ENCODE measurements at regions not wholly inside any gene's neighbourhood (a gene's known extent, or its start where the extent isn't known, plus 50 kb on each side); places are given as distances from the start of the nearest gene placed in this dataset.

- no peak for ATAC-seq (ENCODE audit: low FRiP score)
- no peak for DNase-seq (ENCODE audit: low spot score)
- TF ChIP-seq CTCF (IDR thresholded peaks at IDR 0.05) = no peak
These were observed 199.5 kb downstream of the TLE3 start for GRCh38 chr15:69898243-69898642.

DNA sequence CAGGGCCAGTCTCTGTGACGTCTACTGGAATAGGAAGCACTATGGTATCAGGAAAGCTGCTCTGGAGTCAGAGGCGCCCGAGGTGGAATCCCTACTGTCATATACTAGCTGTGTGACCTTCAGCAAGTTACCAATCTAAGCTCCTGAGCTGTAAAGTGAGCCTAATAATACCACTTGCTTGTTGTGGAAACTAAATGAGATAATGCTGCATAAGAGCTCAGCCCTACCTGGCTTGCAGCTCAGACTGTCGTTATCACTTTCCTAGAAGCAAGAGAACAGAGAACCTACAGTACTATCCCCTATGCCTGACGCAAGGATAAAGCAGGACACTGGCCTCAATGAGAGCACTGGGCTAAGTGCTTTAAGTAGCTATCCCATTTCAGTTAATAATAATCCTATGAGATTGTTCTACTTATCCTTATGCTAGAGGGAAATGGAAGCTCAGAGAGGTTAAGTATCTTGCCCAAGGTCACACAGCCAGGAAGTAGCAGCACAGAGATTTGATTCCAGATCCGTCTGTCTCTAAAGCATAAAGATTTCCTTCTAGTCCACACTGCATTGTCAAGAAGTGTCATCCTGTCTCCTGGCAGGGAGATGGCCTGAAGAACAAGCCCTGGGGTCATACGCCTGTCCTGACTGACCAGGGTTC lies 195.2 kb downstream of the TLE3 start:
- ATAC-seq (ENCODE audit: low FRiP score) = no peak
- no peak for TF ChIP-seq CTCF (IDR thresholded peaks at IDR 0.05)
- DNase-seq (ENCODE audit: low spot score) = no peak

GRCh38 chr15:69903470-69904469 lies 193.9 kb downstream of the TLE3 start:
- no peak for TF ChIP-seq CTCF (IDR thresholded peaks at IDR 0.05)
- no peak for DNase-seq (ENCODE audit: low spot score)
- ATAC-seq (ENCODE audit: low FRiP score) = no peak

GRCh38 chr15:69906256-69907185 lies 191.2 kb downstream of the TLE3 start:
- TF ChIP-seq CTCF (IDR thresholded peaks at IDR 0.05) = no peak
- ATAC-seq (ENCODE audit: low FRiP score) (no peak), DNase-seq (ENCODE audit: low spot score) (no peak)

DNA sequence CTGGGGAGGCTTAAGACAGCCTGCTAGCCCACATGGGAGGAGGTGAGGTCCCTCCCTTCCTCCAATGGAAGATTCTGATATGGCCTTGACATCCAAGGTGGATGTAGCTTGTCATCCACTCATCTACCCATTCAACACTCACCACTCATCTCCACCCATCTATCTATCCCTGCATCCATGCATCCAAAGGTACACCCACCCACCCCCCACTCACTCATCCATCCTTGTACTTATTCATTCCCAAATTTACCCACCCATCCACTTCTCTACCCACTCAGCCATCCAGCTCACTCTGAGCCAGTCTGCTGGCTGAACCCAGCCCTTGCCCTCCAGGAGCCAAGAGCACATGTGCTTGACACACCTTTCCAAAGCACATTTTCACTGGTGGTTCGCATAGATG lies 189.7 kb downstream of the TLE3 start:
- DNase-seq (ENCODE audit: low spot score) (no peak), ATAC-seq (ENCODE audit: low FRiP score) (no peak)
- TF ChIP-seq CTCF (IDR thresholded peaks at IDR 0.05) = no peak

- DNase-seq (ENCODE audit: low spot score) (no peak), ATAC-seq (ENCODE audit: low FRiP score) (no peak)
- no peak for TF ChIP-seq CTCF (IDR thresholded peaks at IDR 0.05)
These were observed 188.9 kb downstream of the TLE3 start for GRCh38 chr15:69908590-69909420.
